Epithelial cell of esophagus (primary cell): ENCODE measurements at regions not wholly inside any gene's neighbourhood (a gene's known extent, or its start where the extent isn't known, plus 50 kb on each side); places are given as distances from the start of the nearest gene placed in this dataset.

ENCODE experiments used
- DNase-seq: peaks from one replicate; pipeline ENCODE4 v3.0.0; 2010; ENCODE audit warnings: low read depth
- H3K4me3 ChIP-seq: 2 replicates; pipeline ENCODE4 v1.5.1; 2011; ENCODE audit warnings: mild to moderate bottlenecking, low read length, control low read depth
- CTCF ChIP-seq: IDR thresholded peaks from 2 replicates; pipeline ENCODE4 v1.5.1; 2011; ENCODE audit warnings: low read depth, mild to moderate bottlenecking, low read length, control low read depth, inconsistent platforms; ENCODE audit not compliant: insufficient read depth; ENCODE audit errors: missing control alignments

GRCh38 chr14:86530457-86530856, 1000.5 kb downstream of the FLRT2 start:
- H3K4me3 ChIP-seq: no peak overlapping the region
- TF ChIP-seq CTCF: no peak
- no peak for DNase-seq

- TF ChIP-seq CTCF: no peak
- peak; percentile 70 for DNase-seq
Observed at GRCh38 chr14:86527312-86527711, 997.4 kb downstream of the FLRT2 start.

GRCh38 chr14:86525673-86526072, 995.7 kb downstream of the FLRT2 start:
- DNase-seq: no peak
- no peak overlapping the region for H3K4me3 ChIP-seq
- TF ChIP-seq CTCF: no peak

More at GRCh38 chr14:86527312-86527711, 997.4 kb downstream of the FLRT2 start:
- H3K4me3 ChIP-seq: no peak overlapping the region

GRCh38 chr14:86521843-86522242, 991.9 kb downstream of the FLRT2 start:
- no peak for DNase-seq
- no peak for TF ChIP-seq CTCF
- H3K4me3 ChIP-seq: no peak overlapping the region

- DNase-seq: no peak
- H3K4me3 ChIP-seq: no peak overlapping the region
- TF ChIP-seq CTCF: no peak
Observed at GRCh38 chr14:86521031-86521730, 991.2 kb downstream of the FLRT2 start.

- TF ChIP-seq CTCF: no peak
- no peak for DNase-seq
- H3K4me3 ChIP-seq: no peak overlapping the region
Observed at GRCh38 chr14:86518298-86518697, 988.4 kb downstream of the FLRT2 start.

- no peak for DNase-seq
- TF ChIP-seq CTCF: no peak
- no peak overlapping the region for H3K4me3 ChIP-seq
Observed at GRCh38 chr14:86515195-86515594, 985.3 kb downstream of the FLRT2 start.
